ENCODE measurements at regions not wholly inside any gene's neighbourhood (a gene's known extent, or its start where the extent isn't known, plus 50 kb on each side); places are given as distances from the start of the nearest gene placed in this dataset.

DNA sequence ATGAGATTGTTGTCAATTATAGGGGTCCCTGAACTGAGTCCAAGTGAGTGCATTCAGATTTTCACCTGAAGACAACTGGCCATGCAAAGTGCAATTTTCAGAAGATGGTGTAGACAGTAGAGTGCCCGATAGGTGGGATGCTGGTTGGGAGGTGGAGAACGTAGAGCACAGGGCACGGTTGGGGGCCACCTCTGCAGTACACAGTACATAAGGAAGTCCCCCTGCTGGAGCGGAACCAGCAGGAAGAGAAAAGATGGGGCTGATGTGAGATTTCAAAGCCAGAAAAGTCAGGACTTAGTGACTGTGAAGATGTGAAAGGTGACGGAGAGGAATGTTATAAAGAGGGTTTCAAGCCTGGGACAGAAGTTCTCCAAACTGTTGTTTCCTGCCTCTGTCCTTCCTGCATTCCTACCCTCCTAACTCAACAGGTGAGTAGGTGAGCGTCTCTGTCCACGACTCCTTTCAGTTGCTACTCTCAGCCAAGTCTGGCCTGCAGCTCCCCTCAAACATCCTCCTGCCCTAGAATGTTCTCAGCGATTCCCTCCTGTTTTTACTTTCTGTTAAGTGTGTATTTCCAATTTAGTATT lies 330.8 kb downstream of the PRL start:
- TF ChIP-seq CTCF (IDR thresholded peaks at IDR 0.05) (no peak), POLR2A (IDR thresholded peaks at IDR 0.05) (no peak)
